T-cell (primary cell): ENCODE measurements at regions not wholly inside any gene's neighbourhood (a gene's known extent, or its start where the extent isn't known, plus 50 kb on each side); places are given as distances from the start of the nearest gene placed in this dataset.

Source experiments
- ATAC-seq, 4 experiments: fragments of 200-7000 bp in 3 of 4; fragments of 150-1000 bp in 1 of 4; cut with Tn5 transposase; replicated peaks in 1 of 4; 1 replicate in 3 of 4; 2 replicates in 1 of 4; pipeline ENCODE4 v1.10.0; 2021; ENCODE audit warnings: moderate library complexity in 3 of 4, mild to moderate bottlenecking in 2 of 4, moderate number of reproducible peaks in 1 of 4
- CTCF ChIA-PET, 2 donors: fragments of 300-600 bp; sonication (Branson Sonifier 250); formaldehyde crosslinking; loops; one replicate each; lab custom pipeline; 2022; ENCODE audit warnings: antibody characterized with exemption in 2 of 2; lab: Charles Lee
- POLR2A ChIA-PET, 2 donors: fragments of 300-600 bp; sonication (Branson Sonifier 250); formaldehyde crosslinking; loops; one replicate each; lab custom pipeline; 2022; ENCODE audit warnings: antibody characterized with exemption in 2 of 2; lab: Charles Lee
- DNase-seq, 35 experiments: peaks; one replicate each; pipeline versions ENCODE4 v3.0.0 to v3.0.0-alpha.2; 2013 to 2023
- H3K27ac ChIP-seq: one replicate; pipeline ENCODE4 v1.5.1; 2013; ENCODE audit warnings: low read length
- H3K27me3 ChIP-seq, 2 experiments: replicated peaks in 1 of 2; 1 replicate in 1 of 2; 2 replicates in 1 of 2; pipeline versions ENCODE4 v1.6.1 to v1.7.0; 2013; ENCODE audit warnings: low read length in 1 of 2, mixed read lengths in 1 of 2; ENCODE audit not compliant: control insufficient read depth in 2 of 2, insufficient read depth in 2 of 2; ENCODE audit errors: extremely low read depth in 1 of 2
- H3K36me3 ChIP-seq, 2 donors: 1 replicate in 1 of 2; 2 replicates in 1 of 2; pipeline versions ENCODE4 v1.6.1 to v1.7.0; 2013; ENCODE audit warnings: low read length in 1 of 2; ENCODE audit not compliant: control insufficient read depth in 2 of 2, insufficient read depth in 1 of 2; ENCODE audit errors: extremely low read depth in 1 of 2
- H3K4me1 ChIP-seq, 2 experiments: 1 replicate in 1 of 2; 2 replicates in 1 of 2; pipeline versions ENCODE4 v1.6.1 to v1.7.0; 2013; ENCODE audit warnings: low read length in 2 of 2, mixed read lengths in 1 of 2; ENCODE audit not compliant: insufficient read depth in 2 of 2, control insufficient read depth in 1 of 2; ENCODE audit errors: extremely low read depth in 1 of 2
- H3K4me3 ChIP-seq, 2 donors: 1 replicate in 1 of 2; 2 replicates in 1 of 2; pipeline versions ENCODE4 v1.5.1 to v1.7.0; 2013; ENCODE audit warnings: mild to moderate bottlenecking in 2 of 2, low read length in 1 of 2, moderate library complexity in 1 of 2; ENCODE audit not compliant: control insufficient read depth in 1 of 2; ENCODE audit errors: extremely low read depth in 1 of 2
- H3K9me3 ChIP-seq: 2 replicates; pipeline ENCODE4 v1.7.0; 2013
- H3K27ac Mint-ChIP-seq, 2 donors: one replicate each; pipeline ENCODE4 v1.8.0; 2020 to 2021; ENCODE audit warnings: mild to moderate bottlenecking in 2 of 2, mixed read lengths in 2 of 2
- H3K27me3 Mint-ChIP-seq, 2 donors: one replicate each; pipeline ENCODE4 v1.8.0; 2021 to 2022; ENCODE audit warnings: mixed read lengths in 2 of 2
- H3K36me3 Mint-ChIP-seq: one replicate; pipeline ENCODE4 v1.8.0; 2021; ENCODE audit warnings: mixed read lengths
- H3K4me1 Mint-ChIP-seq, 3 donors: one replicate each; pipeline ENCODE4 v1.8.0; 2020 to 2022; ENCODE audit warnings: mixed read lengths in 3 of 3, mild to moderate bottlenecking in 1 of 3
- H3K4me3 Mint-ChIP-seq, 3 donors: one replicate each; pipeline ENCODE4 v1.8.0; 2020 to 2022; ENCODE audit warnings: mild to moderate bottlenecking in 3 of 3, mixed read lengths in 3 of 3, moderate library complexity in 3 of 3
- H3K9me3 Mint-ChIP-seq, 3 donors: one replicate each; pipeline ENCODE4 v1.8.0; 2020 to 2022; ENCODE audit warnings: mixed read lengths in 3 of 3
- WGBS: methylation state at CpG from one replicate; pipeline ENCODE4 v1.1.5; 2013; ENCODE audit warnings: missing lambda C conversion rate; ENCODE audit not compliant: insufficient coverage; 5-methylcytosine and 5-hydroxymethylcytosine counted together

DNA sequence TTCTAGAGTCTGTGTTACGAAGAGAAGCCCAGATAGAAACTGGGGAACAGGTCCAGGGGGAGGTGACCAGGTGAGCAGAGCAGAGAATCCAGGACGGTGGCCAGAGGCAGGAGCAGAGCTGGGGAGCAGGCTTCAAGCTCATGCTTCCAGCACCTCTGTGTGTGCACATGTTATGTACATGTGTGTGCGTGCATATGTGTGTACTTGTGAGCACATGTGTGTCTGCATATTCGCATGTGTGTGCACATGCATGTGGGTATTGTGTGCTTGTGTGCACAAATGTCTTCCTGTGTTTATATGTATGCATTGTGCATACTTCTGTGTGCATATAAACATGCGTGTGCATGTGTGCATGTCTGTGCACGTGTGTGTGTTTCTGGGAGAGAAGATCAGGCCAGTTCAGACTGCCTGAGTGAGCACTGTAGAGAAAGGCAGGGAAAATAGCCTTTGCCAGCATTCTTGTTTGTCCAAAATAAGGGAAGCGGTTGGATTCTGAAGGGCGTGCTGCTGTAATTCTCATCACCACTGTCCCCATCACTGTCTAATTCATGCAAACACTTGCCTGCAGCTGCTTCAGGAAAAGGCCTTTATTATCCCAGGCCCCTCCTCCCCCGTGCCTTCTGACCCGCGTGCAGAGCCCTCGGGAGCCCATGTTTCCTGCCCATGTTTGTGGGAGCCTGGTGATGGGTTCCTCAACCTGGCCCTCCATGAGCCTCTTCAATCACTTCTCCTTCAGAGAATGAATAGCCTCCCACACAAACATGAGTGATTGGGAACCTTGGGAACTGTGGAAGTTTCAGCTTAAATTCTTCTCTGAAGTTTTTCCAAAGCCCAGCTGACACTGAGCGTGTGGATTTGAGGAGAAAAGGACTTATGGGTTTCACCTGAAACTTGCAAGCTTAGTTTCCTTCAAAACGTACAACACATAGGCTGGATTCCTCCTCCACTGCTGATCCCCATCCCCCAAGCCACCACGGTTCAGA is 161.7 kb upstream of the AFDN start:
- POLR2A ChIA-PET, result no interaction called here
- WGBS, result 65% methylated on average over 13 of the region's 15 CpGs
- H3K4me1 Mint-ChIP-seq, result no peaks in the 10 kb centered on the region

DNA sequence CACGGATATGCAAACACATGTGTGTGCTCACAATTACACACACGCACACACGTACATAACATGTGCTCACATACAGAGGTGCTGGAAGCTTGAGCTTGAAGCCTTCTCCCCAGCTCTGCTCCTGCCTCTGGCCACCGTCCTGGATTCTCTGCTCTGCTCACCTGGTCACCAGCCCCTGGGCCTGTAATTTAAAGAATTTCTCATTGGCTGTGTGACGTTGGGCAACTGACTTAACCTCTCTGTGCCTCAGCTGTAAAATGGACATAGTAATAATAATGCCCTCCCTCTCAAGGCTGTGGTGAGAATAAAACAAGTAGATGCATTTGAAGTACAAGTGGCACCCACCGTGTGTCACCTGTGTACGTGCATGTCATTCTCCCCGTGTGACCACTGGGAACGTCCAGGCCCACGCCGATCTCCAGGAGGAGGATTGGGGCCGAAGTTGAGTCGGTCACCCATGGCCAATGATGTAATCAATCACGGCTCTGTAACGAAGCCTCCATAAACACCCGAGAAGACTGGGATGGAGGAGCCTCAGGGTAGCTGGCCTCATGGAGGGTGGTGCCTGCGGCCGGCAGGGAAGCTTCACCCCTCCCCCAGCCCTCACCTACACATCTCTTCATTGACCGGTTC is 160.9 kb upstream of the AFDN start:
- no peak overlapping the region for H3K4me3 Mint-ChIP-seq
- no peaks in the 10 kb centered on the region for H3K4me1 ChIP-seq
- no peak overlapping the region for H3K4me3 ChIP-seq
- 85% methylated on average over 13 of the region's 19 CpGs for WGBS
- peaks cover 0 to 14% of the 10 kb centered on the region in 2 experiments for H3K27me3 ChIP-seq
- H3K36me3 Mint-ChIP-seq, result no peaks in the 10 kb centered on the region
- no peaks in the 10 kb centered on the region for H3K4me1 Mint-ChIP-seq
- DNase-seq (no peak), ATAC-seq (no peak)
- ChIA-PET POLR2A (no interaction called here), CTCF (no interaction called here)
- H3K27me3 Mint-ChIP-seq, result peaks cover 4 to 6% of the 10 kb centered on the region in 2 donors
- H3K9me3 Mint-ChIP-seq, result no peaks in the 10 kb centered on the region
- no peak overlapping the region for H3K27ac ChIP-seq
- no peaks in the 10 kb centered on the region for H3K9me3 ChIP-seq
- H3K27ac Mint-ChIP-seq, result no peak overlapping the region
- H3K36me3 ChIP-seq, result no peaks in the 10 kb centered on the region

More for the DNA sequence above, 161.7 kb upstream of the AFDN start:
- ATAC-seq, result no peak
- Mint-ChIP-seq H3K27me3 (peaks cover 4 to 6% of the 10 kb centered on the region in 2 donors), H3K9me3 (no peaks in the 10 kb centered on the region), H3K36me3 (no peaks in the 10 kb centered on the region), H3K27ac (no peak overlapping the region), H3K4me3 (no peak overlapping the region)
- CTCF ChIA-PET, result no interaction called here
- H3K4me3 ChIP-seq, result no peak overlapping the region
- no peak overlapping the region for H3K27ac ChIP-seq
- H3K4me1 ChIP-seq, result no peaks in the 10 kb centered on the region
- peaks cover 0 to 14% of the 10 kb centered on the region in 2 experiments for H3K27me3 ChIP-seq
- DNase-seq, result no peak
- no peaks in the 10 kb centered on the region for H3K36me3 ChIP-seq
- no peaks in the 10 kb centered on the region for H3K9me3 ChIP-seq

DNA sequence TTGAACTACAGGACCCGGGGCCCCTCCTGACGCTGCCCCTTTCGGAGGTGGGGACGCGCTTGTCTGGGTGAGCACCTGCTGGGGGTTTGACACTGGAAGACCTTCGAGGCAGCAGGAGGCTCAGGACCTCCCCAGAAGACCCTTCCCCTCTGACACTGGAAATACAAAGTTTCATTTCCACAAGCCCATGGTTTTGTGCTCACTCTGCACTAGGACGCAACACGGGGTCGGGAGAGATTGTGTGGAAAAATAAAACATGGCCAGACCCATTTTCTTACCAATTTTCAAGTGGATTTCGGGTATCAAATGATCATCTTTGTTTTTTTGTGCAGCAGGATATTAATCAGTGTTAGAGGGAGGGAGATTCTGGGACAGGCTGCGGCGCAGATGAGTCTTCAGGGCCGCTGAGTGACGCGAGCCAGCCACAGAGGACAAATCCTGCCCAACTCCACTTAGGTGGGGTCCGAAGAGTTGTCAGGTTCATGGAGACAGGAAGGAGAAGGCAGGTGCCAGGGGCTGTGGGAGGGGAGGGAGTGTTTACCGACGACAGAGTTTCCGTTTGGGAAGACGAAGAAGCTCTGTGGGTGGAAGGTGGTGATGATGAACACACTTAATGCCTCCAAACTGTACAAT is 160.0 kb upstream of the AFDN start:
- H3K27ac Mint-ChIP-seq, result no peak overlapping the region
- H3K36me3 Mint-ChIP-seq, result no peaks in the 10 kb centered on the region
- POLR2A ChIA-PET, result no interaction called here
- Histone ChIP-seq H3K27ac (no peak overlapping the region), H3K27me3 (peaks cover 0 to 14% of the 10 kb centered on the region in 2 experiments), H3K4me3 (no peak overlapping the region), H3K4me1 (no peaks in the 10 kb centered on the region), H3K9me3 (no peaks in the 10 kb centered on the region), H3K36me3 (no peaks in the 10 kb centered on the region)
- ATAC-seq (no peak), DNase-seq (no peak)
- CTCF ChIA-PET, result no interaction called here
- peaks cover 0 to 6% (median 3%) of the 10 kb centered on the region in 3 donors for H3K9me3 Mint-ChIP-seq
- 86% methylated on average over 9 of the region's 20 CpGs for WGBS
- H3K4me1 Mint-ChIP-seq, result no peaks in the 10 kb centered on the region
- H3K4me3 Mint-ChIP-seq, result no peak overlapping the region
- H3K27me3 Mint-ChIP-seq, result peaks cover 4 to 6% of the 10 kb centered on the region in 2 donors

DNA sequence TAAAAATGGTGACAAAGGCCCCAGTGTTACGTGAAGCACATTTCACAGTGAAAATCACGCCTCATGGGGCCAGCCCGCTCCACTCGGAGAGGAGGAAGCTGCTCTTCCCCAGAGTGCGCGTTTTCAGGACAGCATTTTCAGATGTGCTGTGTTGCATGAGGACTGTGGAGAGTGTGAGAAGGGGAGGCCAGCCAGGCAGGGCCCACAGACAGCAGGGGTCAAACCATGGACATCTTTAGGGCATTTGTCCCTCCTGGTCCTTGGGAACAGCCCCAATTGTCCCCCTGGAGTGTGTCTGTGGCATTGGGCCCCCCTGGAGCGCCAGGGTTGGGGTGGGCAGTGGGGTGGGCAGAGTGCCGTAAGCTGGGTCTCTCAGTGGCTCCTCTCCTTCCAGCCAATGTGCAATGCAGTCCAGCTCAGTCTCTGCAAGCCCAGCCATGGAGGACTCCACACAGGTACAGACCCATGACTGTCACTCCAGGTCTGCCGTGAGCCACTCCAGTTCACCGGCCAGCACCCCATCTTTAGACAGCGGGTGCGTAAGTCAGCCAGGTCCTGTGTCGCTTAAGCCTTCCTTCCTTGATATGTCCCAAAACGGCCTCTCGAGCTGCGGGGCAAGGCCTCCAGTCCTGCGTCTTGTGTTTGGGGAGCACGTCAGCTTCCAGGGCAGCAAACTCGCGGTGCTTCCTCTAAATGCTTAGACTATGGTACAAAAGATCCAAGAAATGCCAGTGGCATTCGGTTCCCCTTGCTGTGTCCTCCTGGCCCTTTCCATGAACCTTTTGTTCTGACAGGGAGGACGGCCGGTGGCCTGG is 159.3 kb upstream of the AFDN start:
- Histone ChIP-seq H3K9me3 (no peaks in the 10 kb centered on the region), H3K27ac (no peak overlapping the region), H3K4me3 (no peak overlapping the region), H3K36me3 (no peaks in the 10 kb centered on the region), H3K4me1 (no peaks in the 10 kb centered on the region), H3K27me3 (peaks cover 0 to 12% of the 10 kb centered on the region in 2 experiments)
- H3K9me3 Mint-ChIP-seq, result peaks cover 0 to 10% (median 8%) of the 10 kb centered on the region in 3 donors
- peaks cover 4 to 6% of the 10 kb centered on the region in 2 donors for H3K27me3 Mint-ChIP-seq
- H3K4me3 Mint-ChIP-seq, result no peak overlapping the region
- DNase-seq (no peak), ATAC-seq (no peak)
- POLR2A ChIA-PET, result no interaction called here
- H3K27ac Mint-ChIP-seq, result no peak overlapping the region
- no peaks in the 10 kb centered on the region for H3K36me3 Mint-ChIP-seq
- 84% methylated on average over 23 of the region's 23 CpGs for WGBS
- CTCF ChIA-PET, result no interaction called here
- no peaks in the 10 kb centered on the region for H3K4me1 Mint-ChIP-seq

DNA sequence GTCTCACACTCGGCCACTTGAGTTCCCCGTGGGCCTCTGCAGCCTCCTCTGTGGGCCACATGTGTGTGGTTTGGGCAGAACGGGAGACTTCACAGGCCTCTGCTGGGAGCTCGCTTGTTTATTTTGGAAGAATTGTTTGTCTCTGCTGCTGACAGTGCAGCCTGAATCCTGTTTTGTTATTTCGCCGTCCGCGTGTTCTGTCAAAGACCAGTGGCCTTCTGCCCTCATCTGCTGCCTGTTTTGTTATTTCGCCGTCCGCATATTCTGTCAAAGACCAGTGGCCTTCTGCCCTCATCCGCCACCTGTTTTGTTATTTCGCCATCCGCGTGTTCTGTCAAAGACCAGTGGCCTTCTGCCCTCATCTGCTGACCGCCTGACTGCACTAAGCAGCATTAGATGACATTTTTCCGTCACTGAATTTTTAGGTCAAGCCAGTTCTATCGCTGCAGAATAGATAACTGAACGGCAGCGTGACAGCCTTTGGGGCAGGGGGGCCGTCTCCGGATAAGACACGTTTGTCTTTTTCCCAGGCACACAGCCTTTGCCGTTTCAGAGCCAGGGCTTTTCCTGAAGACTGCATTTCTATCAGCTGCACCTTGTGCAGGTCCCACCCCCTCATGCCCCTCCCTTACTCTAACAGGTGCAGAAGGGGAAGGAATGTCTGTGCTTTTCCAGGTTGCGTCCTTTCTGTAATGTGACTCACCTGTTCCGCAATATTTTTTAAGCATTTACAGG is 158.5 kb upstream of the AFDN start:
- peaks cover 0 to 12% of the 10 kb centered on the region in 2 experiments for H3K27me3 ChIP-seq
- DNase-seq (no peak), ATAC-seq (no peak)
- CTCF ChIA-PET, result no interaction called here
- Mint-ChIP-seq H3K9me3 (peaks cover 0 to 14% (median 11%) of the 10 kb centered on the region in 3 donors), H3K4me1 (no peaks in the 10 kb centered on the region), H3K27me3 (peaks cover 4 to 6% of the 10 kb centered on the region in 2 donors), H3K36me3 (no peaks in the 10 kb centered on the region), H3K4me3 (no peak overlapping the region), H3K27ac (no peak overlapping the region)
- H3K9me3 ChIP-seq, result no peaks in the 10 kb centered on the region
- no peak overlapping the region for H3K27ac ChIP-seq
- 93% methylated on average over 24 of the region's 26 CpGs for WGBS
- no peaks in the 10 kb centered on the region for H3K36me3 ChIP-seq
- no peak overlapping the region for H3K4me3 ChIP-seq
- no peaks in the 10 kb centered on the region for H3K4me1 ChIP-seq
- POLR2A ChIA-PET, result no interaction called here
